IMR-90 (cell line): ENCODE measurements at regions not wholly inside any gene's neighbourhood (a gene's known extent, or its start where the extent isn't known, plus 50 kb on each side); places are given as distances from the start of the nearest gene placed in this dataset.

Source experiments
- ATAC-seq: fragments of 200-7000 bp; cut with Tn5 transposase; 2 replicates; pipeline ENCODE4 v1.9.1; 2020; ENCODE audit warnings: low read depth, mild to moderate bottlenecking, moderate library complexity
- BruUV-seq: library from RNA; stranded (reverse); fragments of 400-500 nt; replicated peaks from 2 replicates; lab custom pipeline; 2021; lab: Mats Ljungman, UMichigan
- CTCF ChIA-PET: fragments of 300-600 bp; formaldehyde crosslinking; extraction: SDS; loops from one replicate; lab custom pipeline; 2021; ENCODE audit warnings: antibody characterized with exemption; lab: Yijun Ruan, JAX
- POLR2A ChIA-PET: fragments of 300-600 bp; sonication (Branson Sonifier 250); formaldehyde crosslinking; loops from one replicate; lab custom pipeline; 2022; ENCODE audit warnings: antibody characterized with exemption; ENCODE audit not compliant: unreplicated experiment; lab: Charles Lee
- DNase-seq: peaks from one replicate; pipeline ENCODE4 v3.0.0; 2013
- H2AFZ ChIP-seq: replicated peaks from 2 replicates; pipeline ENCODE3; 2013; ENCODE audit warnings: low read length, mild to moderate bottlenecking; ENCODE audit not compliant: poor library complexity
- H2AK5ac ChIP-seq: 2 replicates; pipeline ENCODE4 v1.6.1; 2013; ENCODE audit warnings: low read depth, low read length, inconsistent platforms
- H2AK9ac ChIP-seq: replicated peaks from 2 replicates; pipeline ENCODE3; 2013; ENCODE audit warnings: mild to moderate bottlenecking, low read depth, low read length, moderate library complexity; ENCODE audit not compliant: poor library complexity
- H2BK120ac ChIP-seq: 2 replicates; pipeline ENCODE4 v1.6.1; 2013; ENCODE audit warnings: low read depth, low read length, inconsistent platforms
- H2BK15ac ChIP-seq: 3 replicates; pipeline ENCODE4 v1.6.1; 2013; ENCODE audit warnings: low read depth, low read length, inconsistent platforms
- H2BK20ac ChIP-seq: 2 replicates; pipeline ENCODE4 v1.6.1; 2013; ENCODE audit warnings: low read depth, mild to moderate bottlenecking, inconsistent platforms, low read length, moderate library complexity
- H2BK5ac ChIP-seq: 2 replicates; pipeline ENCODE4 v1.6.1; 2013; ENCODE audit warnings: mild to moderate bottlenecking, low read depth, low read length, inconsistent platforms; ENCODE audit not compliant: poor library complexity, severe bottlenecking
- H3K14ac ChIP-seq: replicated peaks from 2 replicates; pipeline ENCODE4 v1.6.1; 2013; ENCODE audit warnings: low read depth, low read length, inconsistent platforms
- H3K18ac ChIP-seq: 2 replicates; pipeline ENCODE4 v1.6.1; 2013; ENCODE audit warnings: low read depth, low read length, control low read depth
- H3K23ac ChIP-seq: 2 replicates; pipeline ENCODE4 v1.6.1; 2013; ENCODE audit warnings: low read depth, low read length, inconsistent platforms
- H3K27ac ChIP-seq: 2 replicates; pipeline ENCODE4 v1.5.1; 2013; ENCODE audit warnings: mild to moderate bottlenecking, control low read depth, low read length; ENCODE audit not compliant: insufficient read depth
- H3K27me3 ChIP-seq: 2 replicates; pipeline ENCODE4 v1.6.1; 2013; ENCODE audit warnings: low read length; ENCODE audit not compliant: control insufficient read depth, insufficient read depth
- H3K36me3 ChIP-seq: 2 replicates; pipeline ENCODE4 v1.6.1; 2013; ENCODE audit warnings: low read length, mixed read lengths; ENCODE audit not compliant: control insufficient read depth, insufficient read depth
- H3K4ac ChIP-seq: 2 replicates; pipeline ENCODE4 v1.6.1; 2013; ENCODE audit warnings: low read depth, low read length, inconsistent platforms
- H3K4me1 ChIP-seq: 2 replicates; pipeline ENCODE4 v1.6.1; 2013; ENCODE audit warnings: low read length, mixed read lengths; ENCODE audit not compliant: control insufficient read depth, insufficient read depth
- H3K4me2 ChIP-seq: 2 replicates; pipeline ENCODE4 v1.6.1; 2013; ENCODE audit warnings: low read depth, mild to moderate bottlenecking, control low read depth, low read length, moderate library complexity
- H3K4me3 ChIP-seq: 2 replicates; pipeline ENCODE4 v1.5.1; 2013; ENCODE audit warnings: low read depth, mild to moderate bottlenecking, control low read depth, low read length, moderate library complexity; ENCODE audit not compliant: insufficient read depth
- H3K56ac ChIP-seq: 2 replicates; pipeline ENCODE4 v1.6.1; 2013; ENCODE audit warnings: low read length, inconsistent platforms; ENCODE audit not compliant: insufficient read depth; ENCODE audit errors: extremely low read depth
- H3K79me1 ChIP-seq, 2 experiments: 2 replicates each; pipeline ENCODE4 v1.6.1; 2013; ENCODE audit warnings: low read length in 2 of 2, inconsistent platforms in 1 of 2, low read depth in 1 of 2
- H3K9ac ChIP-seq: 2 replicates; pipeline ENCODE4 v1.6.1; 2013; ENCODE audit warnings: low read depth, low read length, control low read depth
- H3K9me1 ChIP-seq: 2 replicates; pipeline ENCODE4 v1.6.1; 2013; ENCODE audit warnings: low read length, inconsistent platforms; ENCODE audit not compliant: insufficient read depth
- H3K9me3 ChIP-seq: 2 replicates; pipeline ENCODE4 v1.6.1; 2013; ENCODE audit warnings: low read length; ENCODE audit not compliant: control insufficient read depth, insufficient read depth
- H4K20me1 ChIP-seq: 2 replicates; pipeline ENCODE4 v1.6.1; 2013; ENCODE audit warnings: low read length, inconsistent platforms; ENCODE audit not compliant: insufficient read depth
- H4K5ac ChIP-seq: 2 replicates; pipeline ENCODE4 v1.6.1; 2013; ENCODE audit warnings: mild to moderate bottlenecking, low read depth, low read length, control low read depth
- H4K8ac ChIP-seq, 2 experiments: 2 replicates each; pipeline ENCODE4 v1.6.1; 2013; ENCODE audit warnings: low read depth in 2 of 2, low read length in 2 of 2, control low read depth in 1 of 2, inconsistent platforms in 1 of 2
- H4K91ac ChIP-seq: 2 replicates; pipeline ENCODE4 v1.6.1; 2013; ENCODE audit warnings: low read depth, low read length, inconsistent platforms; ENCODE audit not compliant: insufficient read depth
- CEBPB ChIP-seq: IDR thresholded peaks from 2 replicates; pipeline ENCODE4 v1.6.1; 2012; ENCODE audit warnings: low read depth, low read length, improper control_type of control experiment
- CHD1 ChIP-seq: IDR thresholded peaks from 2 replicates; pipeline ENCODE4 v1.6.1; 2012; ENCODE audit warnings: low read depth, low read length, improper control_type of control experiment
- ELK1 ChIP-seq: fragments of 150-350 bp; IDR thresholded peaks from 2 replicates; pipeline ENCODE4 v1.6.1; 2016; ENCODE audit warnings: low read depth, mild to moderate bottlenecking, low read length, moderate library complexity, borderline replicate concordance
- FOS ChIP-seq: fragments of 150-350 bp; IDR thresholded peaks from 2 replicates; pipeline ENCODE4 v1.6.1; 2016; ENCODE audit warnings: low read depth, low read length
- MAFK ChIP-seq: IDR thresholded peaks from 2 replicates; pipeline ENCODE4 v1.6.1; 2012; ENCODE audit warnings: low read depth, low read length, improper control_type of control experiment
- POLR2A ChIP-seq: IDR thresholded peaks from 2 replicates; pipeline ENCODE4 v1.6.1; 2012; ENCODE audit warnings: mild to moderate bottlenecking, low read depth, low read length
- RFX5 ChIP-seq: IDR thresholded peaks from 2 replicates; pipeline ENCODE4 v1.8.0; 2012; ENCODE audit warnings: low read depth, mild to moderate bottlenecking, low read length, moderate library complexity
- WGBS, 2 experiments: methylation state at CpG; one replicate each; pipeline versions ENCODE4 v1.1.5 to v1.1.7; 2013; ENCODE audit warnings: missing lambda C conversion rate in 2 of 2; ENCODE audit not compliant: insufficient read length in 1 of 2; ENCODE audit errors: extremely low coverage in 2 of 2; 5-methylcytosine and 5-hydroxymethylcytosine counted together
- dilution Hi-C: fragments of 300-500 bp; cut with HindIII; formaldehyde crosslinking; loops from one replicate; pipeline ENCODE4 v1.14.3; 2018; ENCODE audit warnings: low sequenced_read_pairs; ENCODE audit not compliant: unreplicated experiment
- in situ Hi-C: fragments of 300-500 bp; cut with MboI; formaldehyde crosslinking; loops from 3 replicates; pipeline ENCODE4 v1.14.3; 2019; ENCODE audit warnings: low sequenced_read_pairs, inconsistent platforms, mixed read lengths
- intact Hi-C: fragments of 100-400 bp; cut with micrococcal nuclease; formaldehyde crosslinking; loops from 2 replicates; pipeline ENCODE4 v1.10.0; 2022
- TF ChIP-seq, protein P1 (sequence below): conservative IDR thresholded peaks from 2 replicates; pipeline ENCODE4 v1.5.1; 2012; ENCODE audit warnings: mild to moderate bottlenecking, low read depth, low read length, improper control_type of control experiment

DNA sequence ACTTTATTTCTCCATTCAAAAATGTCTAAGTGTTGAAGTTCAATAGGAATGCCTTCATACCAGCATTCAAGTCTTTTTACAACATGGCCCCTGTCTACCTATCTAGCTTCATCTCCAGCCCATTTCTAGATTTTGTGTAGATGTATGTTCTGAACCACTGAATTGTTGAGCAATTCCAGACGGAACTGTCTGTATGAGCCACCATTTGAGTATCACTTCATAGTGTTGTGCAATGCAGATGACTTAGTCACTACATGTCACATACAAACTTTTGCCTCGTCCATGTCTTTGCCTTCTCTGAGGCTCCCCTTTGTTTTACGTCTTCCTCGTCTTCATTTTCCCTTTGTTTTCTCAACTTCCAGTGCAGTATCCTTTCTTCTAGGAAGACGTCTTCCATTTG lies 118.1 kb downstream of the INHBA start:
- WGBS, 2 experiments = no CpG with 5 or more reads among the region's 5 CpGs
- peak; percentile 35 for DNase-seq

More for the DNA sequence above, 118.1 kb downstream of the INHBA start:
- Histone ChIP-seq H2BK5ac (no peak overlapping the region), H4K20me1 (no peaks in the 10 kb centered on the region), H3K56ac (no peak overlapping the region), H4K8ac (no peak overlapping the region), H4K5ac (no peak overlapping the region), H3K9me1 (peaks cover 12% of the 10 kb centered on the region), H2BK15ac (0 out of 3 replicates have a peak overlapping the region, but pooled peaks have one; percentile 15), H3K27me3 (no peaks in the 10 kb centered on the region), H3K4ac (no peak overlapping the region), H2BK120ac (peak overlapping the region; percentile 2; the same call in 1 of the 2 replicates), H3K4me2 (no peak overlapping the region), H3K14ac (0 out of 2 replicates have a peak overlapping the region, but pooled peaks have one; percentile 5), H4K91ac (no peak overlapping the region), H2AK5ac (no peak overlapping the region; the same call in 1 of the 2 replicates), H3K23ac (no peak overlapping the region), H3K4me1 (peaks cover 8% of the 10 kb centered on the region; the same call in 1 of the 2 replicates), H3K18ac (no peak overlapping the region), H2AK9ac (no peak overlapping the region), H3K36me3 (no peaks in the 10 kb centered on the region), H3K79me1 (peaks cover 0 to 16% of the 10 kb centered on the region in 2 experiments; a peak in 1 of 4 replicates), H2AFZ (no peak overlapping the region), H3K4me3 (no peak overlapping the region), H2BK20ac (no peak overlapping the region), H3K9ac (no peak overlapping the region), H3K9me3 (no peaks in the 10 kb centered on the region), H3K27ac (no peak overlapping the region)
- ATAC-seq = no peak
- intact Hi-C loops (no loop called here), dilution Hi-C loops (no loop called here), in situ Hi-C loops (no loop called here)
- no TSS peak for BruUV-seq
- TF ChIP-seq FOS (no peak), RFX5 (no peak), POLR2A (no peak), ELK1 (no peak), CEBPB (peak; percentile 96), CHD1 (no peak), MAFK (no peak)
- TF ChIP-seq, protein P1, sequence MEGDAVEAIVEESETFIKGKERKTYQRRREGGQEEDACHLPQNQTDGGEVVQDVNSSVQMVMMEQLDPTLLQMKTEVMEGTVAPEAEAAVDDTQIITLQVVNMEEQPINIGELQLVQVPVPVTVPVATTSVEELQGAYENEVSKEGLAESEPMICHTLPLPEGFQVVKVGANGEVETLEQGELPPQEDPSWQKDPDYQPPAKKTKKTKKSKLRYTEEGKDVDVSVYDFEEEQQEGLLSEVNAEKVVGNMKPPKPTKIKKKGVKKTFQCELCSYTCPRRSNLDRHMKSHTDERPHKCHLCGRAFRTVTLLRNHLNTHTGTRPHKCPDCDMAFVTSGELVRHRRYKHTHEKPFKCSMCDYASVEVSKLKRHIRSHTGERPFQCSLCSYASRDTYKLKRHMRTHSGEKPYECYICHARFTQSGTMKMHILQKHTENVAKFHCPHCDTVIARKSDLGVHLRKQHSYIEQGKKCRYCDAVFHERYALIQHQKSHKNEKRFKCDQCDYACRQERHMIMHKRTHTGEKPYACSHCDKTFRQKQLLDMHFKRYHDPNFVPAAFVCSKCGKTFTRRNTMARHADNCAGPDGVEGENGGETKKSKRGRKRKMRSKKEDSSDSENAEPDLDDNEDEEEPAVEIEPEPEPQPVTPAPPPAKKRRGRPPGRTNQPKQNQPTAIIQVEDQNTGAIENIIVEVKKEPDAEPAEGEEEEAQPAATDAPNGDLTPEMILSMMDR = no peak
- POLR2A ChIA-PET = no interaction called here
- CTCF ChIA-PET = interaction anchor here (0.6 kb wide), 1 partner anchor 32 kb away, joined by 3 read pairs; no protein-coding TSS in a partner anchor
